ENCODE measurements at regions not wholly inside any gene's neighbourhood (a gene's known extent, or its start where the extent isn't known, plus 50 kb on each side); places are given as distances from the start of the nearest gene placed in this dataset.

GRCh38 chr9:26559506-26559905 is 333.1 kb downstream of the CAAP1 start:
- no peak for TF ChIP-seq CTCF (IDR thresholded peaks at IDR 0.05; ENCODE audit: extremely low read depth, low read depth, low read length)
- no peaks in the 10 kb centered on the region for H3K79me2 ChIP-seq (ENCODE audit: insufficient read depth, low read length)
- no peak for DNase-seq (ENCODE audit: insufficient read length, low spot score, missing footprints)
- no peaks in the 10 kb centered on the region for H4K20me1 ChIP-seq (ENCODE audit: insufficient read depth, low read length)
- no peak overlapping the region for H3K4me2 ChIP-seq (ENCODE audit: insufficient read depth, low read length)
- no peaks in the 10 kb centered on the region for H3K36me3 ChIP-seq (ENCODE audit: insufficient read depth, low read length)
- H3K9me3 ChIP-seq (ENCODE audit: low read depth, low read length): no peaks in the 10 kb centered on the region
- no peak overlapping the region for H2AFZ ChIP-seq (ENCODE audit: low read length)
- H3K4me3 ChIP-seq (ENCODE audit: insufficient read depth, low read length): no peak overlapping the region
- no peaks in the 10 kb centered on the region for H3K4me1 ChIP-seq (ENCODE audit: insufficient read depth, low read length)
- H3K27me3 ChIP-seq (ENCODE audit: insufficient read depth, low read length): no peaks in the 10 kb centered on the region
- H3K27ac ChIP-seq (ENCODE audit: low read depth, low read length): no peak overlapping the region

DNA sequence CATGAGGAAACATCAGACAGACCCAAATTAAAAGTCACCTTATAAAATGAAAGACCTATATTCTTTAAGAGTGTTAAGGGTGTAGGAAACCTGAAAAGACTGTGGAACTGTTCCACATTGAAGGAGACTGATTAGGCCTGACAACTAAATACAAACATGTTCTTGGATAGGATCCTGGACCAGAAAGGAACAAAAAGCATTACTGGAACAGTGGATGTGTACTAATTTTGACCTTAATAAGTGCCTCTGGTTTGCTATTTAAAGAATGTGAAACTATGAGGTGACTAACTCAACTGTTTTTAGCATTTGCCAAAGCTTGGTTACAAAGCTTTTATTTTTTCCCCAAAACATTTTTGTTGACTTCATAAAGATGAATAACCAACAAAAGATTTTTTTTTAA is 340.6 kb downstream of the CAAP1 start:
- Histone ChIP-seq H4K20me1 (ENCODE audit: insufficient read depth, low read length) (no peaks in the 10 kb centered on the region), H3K4me1 (ENCODE audit: insufficient read depth, low read length) (no peaks in the 10 kb centered on the region), H2AFZ (ENCODE audit: low read length) (no peak overlapping the region), H3K4me2 (ENCODE audit: insufficient read depth, low read length) (no peak overlapping the region), H3K9me3 (ENCODE audit: low read depth, low read length) (peaks cover 3% of the 10 kb centered on the region), H3K4me3 (ENCODE audit: insufficient read depth, low read length) (no peak overlapping the region), H3K27ac (ENCODE audit: low read depth, low read length) (no peak overlapping the region), H3K79me2 (ENCODE audit: insufficient read depth, low read length) (no peaks in the 10 kb centered on the region), H3K36me3 (ENCODE audit: insufficient read depth, low read length) (no peaks in the 10 kb centered on the region), H3K27me3 (ENCODE audit: insufficient read depth, low read length) (no peaks in the 10 kb centered on the region)
- no peak for TF ChIP-seq CTCF (IDR thresholded peaks at IDR 0.05; ENCODE audit: extremely low read depth, low read depth, low read length)
- DNase-seq (ENCODE audit: insufficient read length, low spot score, missing footprints): no peak

- no peaks in the 10 kb centered on the region for H3K79me2 ChIP-seq (ENCODE audit: insufficient read depth, low read length)
- TF ChIP-seq CTCF (IDR thresholded peaks at IDR 0.05; ENCODE audit: extremely low read depth, low read depth, low read length): no peak
Observed at GRCh38 chr9:26551451-26551850, 341.2 kb downstream of the CAAP1 start.

GRCh38 chr9:26548781-26549290 is 343.8 kb downstream of the CAAP1 start:
- H3K9me3 ChIP-seq (ENCODE audit: low read depth, low read length): peaks cover 3% of the 10 kb centered on the region
- no peak overlapping the region for H3K4me3 ChIP-seq (ENCODE audit: insufficient read depth, low read length)
- H3K79me2 ChIP-seq (ENCODE audit: insufficient read depth, low read length): no peaks in the 10 kb centered on the region
- no peaks in the 10 kb centered on the region for H3K27me3 ChIP-seq (ENCODE audit: insufficient read depth, low read length)
- DNase-seq (ENCODE audit: insufficient read length, low spot score, missing footprints): no peak
- no peak overlapping the region for H3K27ac ChIP-seq (ENCODE audit: low read depth, low read length)
- TF ChIP-seq CTCF (IDR thresholded peaks at IDR 0.05; ENCODE audit: extremely low read depth, low read depth, low read length): no peak
- no peaks in the 10 kb centered on the region for H3K36me3 ChIP-seq (ENCODE audit: insufficient read depth, low read length)
- H3K4me2 ChIP-seq (ENCODE audit: insufficient read depth, low read length): no peak overlapping the region
- H3K4me1 ChIP-seq (ENCODE audit: insufficient read depth, low read length): no peaks in the 10 kb centered on the region
- H2AFZ ChIP-seq (ENCODE audit: low read length): no peak overlapping the region
- H4K20me1 ChIP-seq (ENCODE audit: insufficient read depth, low read length): no peaks in the 10 kb centered on the region

More at GRCh38 chr9:26551451-26551850, 341.2 kb downstream of the CAAP1 start:
- H3K4me2 ChIP-seq (ENCODE audit: insufficient read depth, low read length): no peak overlapping the region
- H3K36me3 ChIP-seq (ENCODE audit: insufficient read depth, low read length): no peaks in the 10 kb centered on the region
- H4K20me1 ChIP-seq (ENCODE audit: insufficient read depth, low read length): no peaks in the 10 kb centered on the region
- H3K27ac ChIP-seq (ENCODE audit: low read depth, low read length): no peak overlapping the region
- no peak overlapping the region for H2AFZ ChIP-seq (ENCODE audit: low read length)
- H3K9me3 ChIP-seq (ENCODE audit: low read depth, low read length): peaks cover 3% of the 10 kb centered on the region
- no peak overlapping the region for H3K4me3 ChIP-seq (ENCODE audit: insufficient read depth, low read length)
- no peaks in the 10 kb centered on the region for H3K4me1 ChIP-seq (ENCODE audit: insufficient read depth, low read length)
- H3K27me3 ChIP-seq (ENCODE audit: insufficient read depth, low read length): no peaks in the 10 kb centered on the region
- no peak for DNase-seq (ENCODE audit: insufficient read length, low spot score, missing footprints)

Data from osteoblast (primary cell).